Left colon (tissue), 2 donors: ENCODE measurements at regions not wholly inside any gene's neighbourhood (a gene's known extent, or its start where the extent isn't known, plus 50 kb on each side); places are given as distances from the start of the nearest gene placed in this dataset.

Source experiments
- ATAC-seq: fragments of 200-7000 bp; cut with Tn5 transposase; one replicate; pipeline ENCODE4 v1.9.1; 2020; ENCODE audit warnings: mild to moderate bottlenecking, moderate library complexity
- DNase-seq, 2 donors: peaks; one replicate each; pipeline ENCODE4 v3.0.0-alpha.2; 2020
- intact Hi-C, 2 donors: fragments of 100-400 bp; cut with DNase I in 1 of 2; cut with micrococcal nuclease in 1 of 2; formaldehyde crosslinking; loops; one replicate each; pipeline versions ENCODE4 v1.11.2 to v1.14.0; 2022; cut with DNase I, micrococcal nuclease
- donor health status: DM: no; HTN: no; CAD: no.
- donor health status: DM: yes; HTN: yes; CAD: no.

GRCh38 chr4:144298519-144298918 lies 158.0 kb upstream of the GYPA start:
- ATAC-seq, result no peak
- intact Hi-C loops, result no loop called here

DNA sequence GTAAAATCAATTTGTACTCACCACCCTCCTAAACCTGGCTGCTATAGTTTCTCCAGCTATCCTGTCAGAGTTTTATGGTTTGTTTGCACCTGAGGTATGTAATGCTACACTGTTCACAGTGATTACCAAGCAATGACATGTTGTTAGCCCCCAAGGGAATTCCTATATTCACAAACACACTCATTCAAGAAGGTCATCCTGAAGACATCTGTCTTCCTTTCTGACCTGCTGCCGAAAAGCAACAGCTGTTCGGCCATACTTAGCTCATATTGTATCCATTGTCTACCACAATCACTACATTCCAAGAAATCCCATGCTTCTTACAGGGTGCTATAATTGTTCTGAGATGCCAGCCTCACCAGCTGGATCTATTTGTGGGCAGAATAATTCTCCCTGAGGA lies 160.1 kb upstream of the GYPA start:
- DNase-seq (no peak), ATAC-seq (no peak)
- intact Hi-C loops, result no loop called here

More at GRCh38 chr4:144298519-144298918, 158.0 kb upstream of the GYPA start:
- no peak for DNase-seq

GRCh38 chr4:144302704-144303536 lies 162.4 kb upstream of the GYPA start:
- DNase-seq (no peak), ATAC-seq (no peak)
- intact Hi-C loops, result no loop called here

GRCh38 chr4:144304025-144304424 lies 163.5 kb upstream of the GYPA start:
- ATAC-seq (no peak), DNase-seq (no peak)
- intact Hi-C loops, result no loop called here

- ATAC-seq (no peak), DNase-seq (no peak)
- intact Hi-C loops, result no loop called here
Measured at GRCh38 chr4:144310535-144310934, 170.0 kb upstream of the GYPA start.

- ATAC-seq (no peak), DNase-seq (no peak)
- intact Hi-C loops, result no loop called here
Measured at GRCh38 chr4:144313370-144313769, 172.9 kb upstream of the GYPA start.

DNA sequence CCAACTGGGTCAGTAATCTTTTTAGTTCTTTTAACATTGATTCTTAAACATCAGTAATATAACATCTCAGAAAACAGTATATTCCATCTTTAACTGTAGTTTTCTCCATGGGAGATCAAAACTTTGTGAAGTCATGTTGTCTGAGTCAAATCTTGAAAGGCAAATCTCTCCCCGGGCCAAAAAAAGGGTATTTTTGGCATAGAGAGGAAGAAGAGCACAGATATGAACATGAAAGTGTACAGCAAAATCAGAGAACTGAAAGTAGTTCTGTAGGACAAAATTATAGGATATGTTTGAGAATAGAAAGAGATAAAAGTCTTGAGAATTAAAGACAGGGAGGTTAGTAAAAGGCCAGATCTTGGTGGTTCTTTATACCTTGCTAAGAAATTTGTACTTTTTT lies 176.4 kb upstream of the GYPA start:
- intact Hi-C loops, result no loop called here
- ATAC-seq, result no peak
- DNase-seq, result no peak

- ATAC-seq, result no peak
- intact Hi-C loops, result no loop called here
- no peak for DNase-seq
Measured at GRCh38 chr4:144318797-144319196, 178.3 kb upstream of the GYPA start.

GRCh38 chr4:144336633-144337032 lies 196.1 kb upstream of the GYPA start:
- ATAC-seq, result no peak
- no peak for DNase-seq
- intact Hi-C loops, result no loop called here

- intact Hi-C loops, result no loop called here
- no peak for DNase-seq
- no peak for ATAC-seq
Measured at GRCh38 chr4:144338148-144338547, 197.6 kb upstream of the GYPA start.

- ATAC-seq, result no peak
- no peak for DNase-seq
- intact Hi-C loops, result no loop called here
Measured at GRCh38 chr4:144338834-144339233, 198.3 kb upstream of the GYPA start.

- intact Hi-C loops, result no loop called here
- ATAC-seq, result no peak
- DNase-seq, result no peak
Measured at GRCh38 chr4:144340931-144341330, 200.4 kb upstream of the GYPA start.

- no peak for DNase-seq
- no peak for ATAC-seq
- intact Hi-C loops, result no loop called here
Measured at GRCh38 chr4:144342949-144343760, 202.6 kb upstream of the GYPA start.

GRCh38 chr4:144347121-144347520 lies 206.6 kb upstream of the GYPA start:
- intact Hi-C loops, result no loop called here
- ATAC-seq, result no peak
- DNase-seq, result no peak

DNA sequence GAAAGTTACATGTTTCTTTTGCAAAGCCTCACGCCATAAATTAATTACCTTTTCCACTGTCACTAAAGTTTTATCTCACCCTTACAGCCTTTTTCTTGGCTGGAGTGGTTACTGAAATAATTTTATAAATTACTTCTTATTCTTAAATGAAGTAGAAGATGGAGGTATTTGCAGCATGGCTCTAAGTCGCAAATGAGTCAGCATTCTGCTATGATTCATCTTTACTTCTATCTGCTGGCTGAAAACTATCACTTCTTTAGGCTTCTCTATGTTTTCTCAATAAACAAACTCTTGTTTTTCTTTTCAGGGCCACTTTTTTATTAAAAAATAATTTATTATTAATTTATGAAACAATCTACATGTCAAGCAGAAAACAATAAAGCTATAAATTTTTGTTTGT lies 210.2 kb upstream of the GYPA start:
- intact Hi-C loops, result no loop called here
- no peak for DNase-seq
- ATAC-seq, result no peak

GRCh38 chr4:144351306-144351705 lies 210.8 kb upstream of the GYPA start:
- intact Hi-C loops, result no loop called here
- ATAC-seq, result no peak
- DNase-seq, result no peak

DNA sequence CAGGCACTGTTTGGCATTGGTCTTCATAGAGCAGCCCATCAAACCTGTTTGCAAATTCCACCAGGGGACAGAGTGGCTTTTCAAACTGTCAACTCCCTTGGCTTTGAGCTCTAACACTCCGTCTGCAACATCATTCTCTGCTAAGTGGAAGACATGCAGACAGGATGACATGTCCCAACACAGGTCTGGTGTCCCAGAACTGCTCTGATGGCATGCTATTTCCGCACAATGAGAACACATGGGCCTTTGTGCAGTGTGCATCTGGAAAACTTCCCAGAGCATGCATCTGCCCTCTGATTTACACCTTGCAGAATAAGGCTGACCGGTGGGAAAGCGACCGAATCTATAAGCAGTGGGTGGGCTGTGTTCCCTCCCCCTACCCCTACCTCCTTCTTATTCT lies 212.8 kb upstream of the GYPA start:
- intact Hi-C loops, result no loop called here
- DNase-seq (no peak), ATAC-seq (no peak)

DNA sequence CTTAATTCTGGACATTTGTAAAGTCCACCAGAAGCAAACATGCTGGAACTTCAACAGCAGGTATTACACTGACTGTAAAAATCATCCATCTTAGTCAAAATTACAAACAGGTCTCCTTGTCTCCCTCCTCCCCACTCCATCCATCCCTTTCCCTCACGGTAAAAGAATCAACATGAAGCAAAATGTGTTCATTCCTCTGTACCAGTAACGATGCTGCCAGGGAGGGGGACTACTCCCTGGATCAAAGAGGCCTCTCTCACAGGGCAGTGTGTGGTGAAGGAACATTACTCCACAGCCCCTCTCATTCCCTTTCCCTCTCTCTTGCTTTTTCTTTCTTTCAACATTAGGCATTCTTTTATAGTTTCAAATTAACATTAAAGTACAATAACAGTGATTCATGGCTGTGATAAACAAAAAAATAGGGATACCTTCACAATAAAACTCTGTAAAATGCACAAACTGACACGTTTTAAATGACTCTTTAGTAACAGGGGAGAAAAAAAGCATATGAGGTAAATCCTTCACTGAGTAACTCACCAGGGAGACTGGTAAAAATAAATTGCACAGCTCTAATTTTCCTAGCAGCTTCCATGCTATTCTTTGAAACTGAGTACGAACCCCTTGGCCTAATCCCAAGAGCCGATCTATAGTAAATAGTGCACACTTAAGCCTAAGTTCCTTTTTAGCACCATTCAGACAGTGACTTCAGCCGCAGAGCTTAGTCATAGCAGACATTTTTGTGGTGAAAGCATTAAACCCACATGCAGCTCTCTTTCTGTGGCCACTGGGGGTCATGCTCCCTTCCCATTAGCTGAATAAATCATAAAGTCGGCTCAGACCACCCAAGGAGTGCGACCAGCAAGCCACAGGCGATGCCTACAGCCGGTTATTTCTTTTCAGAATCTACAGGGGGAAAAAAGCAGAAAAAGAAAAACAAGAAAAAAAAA lies 215.6 kb upstream of the GYPA start:
- ATAC-seq (no peak), DNase-seq (peak in 1 of 2 donors; percentile 9)
- intact Hi-C loops, result no loop called here

DNA sequence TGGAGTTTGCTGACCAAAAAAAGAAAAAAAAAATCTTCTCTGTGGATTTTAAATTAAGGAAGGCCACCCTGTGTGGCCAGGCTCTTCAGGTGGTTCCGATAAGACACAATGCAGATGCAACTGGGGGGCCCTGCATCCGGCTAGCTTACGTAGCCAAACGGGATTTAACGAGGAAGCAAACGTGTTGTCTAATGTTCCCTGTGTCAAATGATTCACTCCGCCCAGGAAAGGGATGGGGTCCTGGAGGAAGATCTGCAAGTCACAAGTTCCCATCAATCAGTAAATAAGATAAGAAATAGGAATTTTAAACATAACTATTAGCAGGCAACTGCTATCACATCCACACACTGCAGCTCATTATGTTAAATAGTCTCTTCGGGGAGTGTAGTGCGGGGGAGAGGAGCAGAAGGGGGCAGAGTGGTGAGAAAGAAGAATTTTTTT lies 216.4 kb upstream of the GYPA start:
- ATAC-seq (no peak), DNase-seq (no peak)
- intact Hi-C loops, result no loop called here
